Sciatic nerve (tissue), 2 donors: ENCODE measurements at regions not wholly inside any gene's neighbourhood (a gene's known extent, or its start where the extent isn't known, plus 50 kb on each side); places are given as distances from the start of the nearest gene placed in this dataset.
"Not testable (repeated sequence)": the region's sequence is repeated elsewhere in the genome, so short reads cannot be mapped to it uniquely, and the experiment has no call there.

ENCODE experiments used
- ATAC-seq: fragments of 200-7000 bp; cut with Tn5 transposase; one replicate; pipeline ENCODE4 v1.9.1; 2020; ENCODE audit warnings: mild to moderate bottlenecking, moderate library complexity
- DNase-seq: peaks from one replicate; pipeline ENCODE4 v3.0.0-alpha.2; 2020; ENCODE audit warnings: low spot score
- intact Hi-C: fragments of 100-400 bp; cut with DNase I; formaldehyde crosslinking; loops from one replicate; pipeline ENCODE4 v1.14.2; 2022
- donor health status: DM: no; HTN: no; CAD: no.
- donor health status: DM: no; HTN: no; CAD: no.

DNA sequence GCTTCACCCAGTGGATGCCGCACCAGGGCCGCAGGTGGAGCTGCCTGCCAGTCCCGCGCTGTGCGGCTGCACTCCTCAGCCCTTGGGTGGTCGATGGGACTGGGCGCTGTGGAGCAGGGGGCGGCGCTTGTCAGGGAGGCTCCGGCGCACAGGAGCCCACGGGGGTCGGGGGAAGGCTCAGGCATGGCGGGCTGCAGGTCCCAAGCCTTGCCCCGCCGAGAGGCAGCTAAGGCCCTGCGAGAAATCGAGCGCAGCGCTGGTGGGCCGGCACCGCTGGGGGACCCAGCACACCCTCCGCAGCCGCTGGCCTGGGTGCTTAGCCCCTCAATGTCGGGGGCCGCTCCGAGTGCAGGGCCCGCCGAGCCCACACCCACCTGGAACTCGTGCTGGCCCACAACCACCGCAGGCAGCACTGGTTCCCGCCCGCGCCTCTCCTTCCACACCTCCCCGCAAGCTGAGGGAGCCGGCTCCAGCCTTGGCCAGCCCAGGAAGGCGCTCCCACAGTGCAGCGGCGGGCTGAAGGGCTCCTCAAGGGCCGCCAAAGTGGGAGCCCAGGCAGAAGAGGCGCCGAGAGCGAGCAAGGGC is 725.5 kb upstream of the CA10 start:
- intact Hi-C loops, DNase-seq, ATAC-seq: not testable (repeated sequence)

DNA sequence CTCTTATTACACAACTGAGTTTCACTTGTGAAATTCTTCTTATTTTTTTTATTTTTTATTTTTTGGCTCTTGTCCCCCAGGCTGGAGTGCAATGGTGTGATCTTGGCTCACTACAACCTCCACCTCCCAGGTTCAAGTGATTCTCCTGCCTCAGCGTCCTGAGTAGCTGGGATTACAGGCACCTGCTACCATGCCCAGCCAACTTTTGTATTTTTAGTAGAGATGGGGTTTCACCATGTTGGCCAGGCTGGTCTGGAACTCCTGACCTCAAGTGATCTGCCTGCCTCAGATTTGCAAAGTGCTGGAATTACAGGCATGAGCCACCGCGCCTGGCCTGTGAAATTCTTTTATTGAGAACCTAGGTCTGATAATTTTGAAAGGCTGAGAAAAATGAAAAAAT is 688.3 kb upstream of the CA10 start:
- ATAC-seq, intact Hi-C loops, DNase-seq: not testable (repeated sequence)

GRCh38 chr17:52841971-52842370 is 683.5 kb upstream of the CA10 start:
- ATAC-seq, result no peak
- intact Hi-C loops, result no loop called here
- DNase-seq, result no peak

DNA sequence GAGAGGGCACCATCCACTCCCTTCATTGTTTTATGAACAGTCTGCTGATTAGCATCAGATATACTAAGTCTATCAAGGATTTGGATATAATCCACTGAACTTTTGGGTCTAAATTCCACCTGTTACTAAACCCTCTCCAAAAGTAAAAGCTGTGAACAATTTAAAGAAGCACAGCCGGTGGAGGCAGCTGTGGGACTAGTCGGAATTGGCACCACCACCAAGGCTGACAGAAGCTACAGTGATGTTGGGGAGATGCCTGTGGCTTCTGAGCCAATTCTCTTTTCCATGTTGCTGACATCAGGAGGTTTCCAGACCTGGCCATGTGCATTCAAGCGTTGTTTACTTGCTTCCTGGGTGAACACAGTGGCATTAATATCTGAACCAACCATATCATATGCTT is 679.0 kb upstream of the CA10 start:
- intact Hi-C loops, result no loop called here
- DNase-seq (no peak), ATAC-seq (no peak)

GRCh38 chr17:52831536-52831935 is 673.0 kb upstream of the CA10 start:
- no peak for ATAC-seq
- DNase-seq, result no peak
- intact Hi-C loops, result no loop called here

- intact Hi-C loops, result no loop called here
- ATAC-seq (no peak), DNase-seq (no peak)
Measured at GRCh38 chr17:52828621-52829020, 670.1 kb upstream of the CA10 start.

- no peak for ATAC-seq
- no peak for DNase-seq
- intact Hi-C loops, result no loop called here
Measured at GRCh38 chr17:52827526-52827925, 669.0 kb upstream of the CA10 start.

GRCh38 chr17:52824542-52824941 is 666.0 kb upstream of the CA10 start:
- no peak for DNase-seq
- intact Hi-C loops, result no loop called here
- no peak for ATAC-seq

DNA sequence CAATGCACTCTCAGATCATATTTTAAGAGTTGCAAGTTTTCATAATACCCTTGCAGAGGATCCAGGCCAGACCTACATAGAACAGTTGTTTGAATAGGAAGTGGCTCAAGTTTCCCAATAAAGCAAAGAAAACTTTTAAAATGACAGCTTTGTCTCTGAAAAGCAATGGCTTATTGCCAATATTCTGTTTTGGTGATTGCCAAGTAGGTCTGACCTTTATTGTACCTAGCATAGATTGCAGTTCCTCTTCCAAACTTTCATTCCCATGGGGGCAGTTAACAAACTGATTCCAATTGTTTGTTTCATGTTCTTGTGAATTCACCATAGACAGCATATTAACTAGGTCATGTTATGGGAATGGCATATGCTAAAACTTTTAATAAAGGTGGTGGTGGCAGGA is 664.6 kb upstream of the CA10 start:
- ATAC-seq (no peak), DNase-seq (no peak)
- intact Hi-C loops, result no loop called here

DNA sequence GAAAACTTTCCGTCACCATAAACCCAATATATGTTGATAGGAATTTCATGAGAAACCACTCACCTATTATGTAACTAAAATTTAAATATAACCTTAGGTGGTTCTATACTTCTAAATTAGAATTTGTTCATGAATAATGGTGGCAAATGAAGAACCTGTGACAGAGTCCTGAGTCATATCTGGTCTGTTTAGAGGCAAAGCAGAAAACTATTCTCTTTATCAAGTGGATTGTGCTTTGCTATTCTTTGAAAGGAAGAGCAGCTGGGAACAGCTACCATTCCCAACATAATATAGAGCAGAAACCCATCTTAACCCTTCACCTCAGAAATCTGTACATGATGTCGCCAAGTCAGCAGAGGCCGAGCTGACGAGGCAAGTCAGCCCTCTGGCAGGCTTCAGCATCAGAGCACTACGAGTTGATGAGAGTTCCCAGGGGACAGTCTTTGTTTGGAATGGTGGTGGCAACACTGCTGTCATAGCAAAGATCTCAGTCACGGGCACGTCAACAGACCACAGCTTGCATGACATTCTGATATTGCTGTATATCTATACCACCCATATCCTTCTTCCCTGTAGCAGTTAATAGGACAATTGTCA is 631.9 kb upstream of the CA10 start:
- ATAC-seq (no peak), DNase-seq (no peak)
- intact Hi-C loops, result no loop called here

GRCh38 chr17:52789829-52790228 is 631.3 kb upstream of the CA10 start:
- no peak for ATAC-seq
- DNase-seq, result no peak
- intact Hi-C loops, result no loop called here

DNA sequence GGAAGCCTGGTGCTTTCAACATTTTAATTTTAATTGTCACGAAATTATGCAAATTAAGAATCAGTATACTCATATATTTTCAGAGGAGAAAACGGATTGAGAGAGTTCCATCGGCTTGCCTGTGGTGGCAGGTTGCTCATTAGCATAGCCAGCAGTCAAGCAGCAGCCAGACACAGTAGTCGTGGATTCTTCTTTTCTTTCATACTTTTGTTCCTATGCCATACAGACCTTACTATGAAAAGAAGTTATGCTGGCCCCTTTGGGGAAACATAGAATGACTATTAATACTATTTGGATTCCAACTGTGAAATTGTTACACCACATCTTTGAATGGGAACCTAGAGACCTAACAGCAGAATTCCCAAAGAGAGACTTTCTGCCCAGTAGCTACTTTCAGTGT is 617.7 kb upstream of the CA10 start:
- no peak for DNase-seq
- intact Hi-C loops, result no loop called here
- ATAC-seq, result no peak

- intact Hi-C loops, result no loop called here
- no peak for ATAC-seq
- DNase-seq, result no peak
Measured at GRCh38 chr17:52762794-52763167, 604.3 kb upstream of the CA10 start.

GRCh38 chr17:52762147-52762793 is 603.8 kb upstream of the CA10 start:
- ATAC-seq, result no peak
- DNase-seq, result no peak
- intact Hi-C loops, result no loop called here

DNA sequence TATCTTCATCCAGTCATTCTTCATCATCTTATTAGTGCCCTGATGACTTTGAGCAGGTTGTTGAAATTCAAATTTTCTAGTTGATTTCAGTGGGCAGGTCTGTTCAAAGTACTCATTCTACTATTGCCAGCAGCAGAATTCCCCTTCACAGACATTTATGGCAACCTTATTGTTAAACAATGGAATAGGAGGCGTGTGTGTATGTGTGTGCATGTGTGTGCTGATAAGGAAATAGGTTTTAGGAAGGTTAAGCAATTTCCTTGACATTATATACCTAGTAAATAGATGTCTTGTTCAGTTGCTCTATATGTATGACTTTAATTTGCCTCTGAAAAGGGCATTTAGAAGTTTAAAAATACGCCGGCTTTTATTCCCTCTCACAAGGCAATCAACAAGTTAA is 601.4 kb upstream of the CA10 start:
- DNase-seq (no peak), ATAC-seq (no peak)

DNA sequence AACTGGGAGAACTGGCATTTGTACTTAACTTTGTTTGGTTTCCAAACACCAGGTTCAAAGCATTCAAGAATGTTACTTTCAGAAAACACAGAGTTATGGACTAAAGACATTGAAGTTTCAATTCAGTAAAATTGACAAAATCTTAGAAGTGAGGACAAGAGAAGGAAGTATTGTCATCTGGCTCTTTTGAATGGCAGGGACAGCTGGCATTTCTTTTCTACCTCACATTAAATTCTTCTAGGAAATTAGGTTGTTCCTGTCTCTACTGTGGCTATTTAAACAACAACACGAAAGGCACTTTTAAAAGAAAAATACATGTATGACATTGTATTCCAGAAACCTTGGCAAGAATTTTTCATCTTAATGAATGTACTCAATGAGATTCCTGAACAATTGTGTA is 600.0 kb upstream of the CA10 start:
- DNase-seq, result no peak
- no peak for ATAC-seq
- intact Hi-C loops, result no loop called here

More for the DNA sequence above, 601.4 kb upstream of the CA10 start:
- intact Hi-C loops, result no loop called here

DNA sequence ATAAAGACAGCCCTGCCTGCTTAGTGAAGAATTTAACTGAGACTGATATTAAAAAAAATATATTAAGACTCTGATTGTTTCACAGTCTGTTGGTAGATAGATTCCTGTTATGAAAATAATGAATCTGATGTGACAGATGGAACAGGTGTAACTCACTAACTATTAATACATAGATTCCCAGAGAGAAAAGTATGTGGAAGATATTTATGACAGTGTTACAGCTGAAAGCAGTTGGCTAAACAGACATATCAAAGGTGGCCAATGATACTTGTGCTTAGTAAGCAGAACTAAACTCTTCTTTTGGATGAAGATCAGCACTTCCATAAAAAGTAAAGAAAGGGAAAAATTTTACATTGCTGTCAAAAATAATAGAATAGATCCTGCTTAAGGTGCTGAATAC is 598.2 kb upstream of the CA10 start:
- DNase-seq, result no peak
- no peak for ATAC-seq
- intact Hi-C loops, result no loop called here

- ATAC-seq, result no peak
- intact Hi-C loops, result no loop called here
Measured at GRCh38 chr17:52754838-52755237, 596.3 kb upstream of the CA10 start.

GRCh38 chr17:52751051-52751450 is 592.5 kb upstream of the CA10 start:
- intact Hi-C loops, result no loop called here
- ATAC-seq (no peak), DNase-seq (no peak)

More at GRCh38 chr17:52754838-52755237, 596.3 kb upstream of the CA10 start:
- no peak for DNase-seq

GRCh38 chr17:52744179-52744578 is 585.7 kb upstream of the CA10 start:
- intact Hi-C loops, result no loop called here
- DNase-seq (no peak), ATAC-seq (no peak)

DNA sequence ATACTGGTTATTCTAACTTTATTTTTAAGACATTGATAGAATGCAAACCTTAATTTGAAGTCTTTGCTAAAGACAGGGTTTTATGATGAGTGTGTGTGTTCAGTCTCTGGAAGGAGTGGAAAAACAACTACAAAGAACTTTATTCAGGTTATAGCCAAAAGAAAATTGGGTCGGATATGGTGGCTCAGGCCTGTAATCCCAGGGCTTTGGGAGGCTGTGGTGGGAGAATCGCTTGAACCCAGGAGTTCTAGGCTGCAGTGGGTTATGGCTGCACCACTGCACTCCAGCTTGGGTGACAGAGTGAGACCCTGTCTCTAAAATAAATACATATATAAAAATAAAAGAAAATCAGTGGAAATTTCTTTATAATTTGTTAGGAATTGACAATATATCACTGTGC is 581.5 kb upstream of the CA10 start:
- DNase-seq (no peak), ATAC-seq (no peak)
- intact Hi-C loops, result no loop called here
